NB4 (cell line): ENCODE measurements at regions not wholly inside any gene's neighbourhood (a gene's known extent, or its start where the extent isn't known, plus 50 kb on each side); places are given as distances from the start of the nearest gene placed in this dataset.

ENCODE experiments used
- CTCF ChIP-seq: IDR thresholded peaks from one replicate; pipeline ENCODE4 v1.5.1; 2012; ENCODE audit warnings: low read depth, low read length
- MAX ChIP-seq: IDR thresholded peaks from 2 replicates; pipeline ENCODE4 v1.6.1; 2011; ENCODE audit warnings: low read depth, low read length

- TF ChIP-seq CTCF (no peak), MAX (no peak)
Observed at GRCh38 chr10:44647473-44647872, 262.6 kb upstream of the CXCL12 start.
